Thoracic aorta (tissue), 2 donors: ENCODE measurements at regions not wholly inside any gene's neighbourhood (a gene's known extent, or its start where the extent isn't known, plus 50 kb on each side); places are given as distances from the start of the nearest gene placed in this dataset.

Experiments used
- ATAC-seq: fragments of 150-250 bp; one replicate; pipeline ENCODE4 v1.8.0; 2017; ENCODE audit warnings: low read depth; ENCODE audit not compliant: insufficient number of reproducible peaks, low FRiP score
- DNase-seq: peaks from one replicate; pipeline ENCODE4 v3.0.0-alpha.2; 2020; ENCODE audit warnings: low spot score
- H3K27ac ChIP-seq, 2 donors: fragments of 200-600 bp; sonication (generic); 1 replicate in 1 of 2; 2 replicates in 1 of 2; pipeline ENCODE4 v1.5.1; 2016; ENCODE audit warnings: mild to moderate bottlenecking in 2 of 2, moderate library complexity in 2 of 2
- H3K27me3 ChIP-seq: fragments of 200-600 bp; sonication (generic); replicated peaks from 2 replicates; pipeline ENCODE4 v1.6.0; 2016; ENCODE audit warnings: mild to moderate bottlenecking; ENCODE audit not compliant: insufficient read depth
- H3K36me3 ChIP-seq: fragments of 200-600 bp; sonication (generic); one replicate; pipeline ENCODE4 v1.5.1; 2016
- H3K4me1 ChIP-seq, 2 donors: fragments of 200-600 bp; sonication (generic); 1 replicate in 1 of 2; 2 replicates in 1 of 2; pipeline versions ENCODE4 v1.5.1 to v1.6.0; 2016; ENCODE audit warnings: low read depth in 2 of 2, mild to moderate bottlenecking in 1 of 2; ENCODE audit not compliant: control insufficient read depth in 1 of 2
- H3K4me3 ChIP-seq: fragments of 200-600 bp; sonication (generic); 2 replicates; pipeline ENCODE4 v1.5.1; 2016; ENCODE audit warnings: mild to moderate bottlenecking
- H3K9me3 ChIP-seq: fragments of 200-600 bp; sonication (generic); 2 replicates; pipeline ENCODE4 v1.5.1; 2016
- CTCF ChIP-seq: fragments of 200-600 bp; sonication (generic); IDR thresholded peaks from one replicate; pipeline ENCODE4 v1.5.1; 2019; ENCODE audit warnings: antibody characterized with exemption

- ATAC-seq: no peak
These were observed 1356.7 kb upstream of the NXPH2 start for GRCh38 chr2:140136861-140137260.

GRCh38 chr2:140136366-140136765 is 1356.2 kb upstream of the NXPH2 start:
- Histone ChIP-seq H3K27ac (no peak overlapping the region), H3K27me3 (no peaks in the 10 kb centered on the region), H3K4me3 (no peak overlapping the region), H3K9me3 (no peaks in the 10 kb centered on the region), H3K4me1 (no peaks in the 10 kb centered on the region), H3K36me3 (no peaks in the 10 kb centered on the region)
- TF ChIP-seq CTCF: no peak
- ATAC-seq (no peak), DNase-seq (no peak)

More at GRCh38 chr2:140136861-140137260, 1356.7 kb upstream of the NXPH2 start:
- no peaks in the 10 kb centered on the region for H3K9me3 ChIP-seq
- H3K36me3 ChIP-seq: no peaks in the 10 kb centered on the region
- H3K27me3 ChIP-seq: no peaks in the 10 kb centered on the region
- TF ChIP-seq CTCF: no peak
- no peak for DNase-seq
- no peak overlapping the region for H3K4me3 ChIP-seq
- H3K4me1 ChIP-seq: no peaks in the 10 kb centered on the region
- H3K27ac ChIP-seq: no peak overlapping the region

GRCh38 chr2:140128909-140129308 is 1348.7 kb upstream of the NXPH2 start:
- DNase-seq: no peak
- H3K27ac ChIP-seq: no peak overlapping the region
- no peaks in the 10 kb centered on the region for H3K36me3 ChIP-seq
- H3K4me1 ChIP-seq: no peaks in the 10 kb centered on the region
- H3K27me3 ChIP-seq: no peaks in the 10 kb centered on the region
- no peak overlapping the region for H3K4me3 ChIP-seq
- no peak for TF ChIP-seq CTCF
- H3K9me3 ChIP-seq: no peaks in the 10 kb centered on the region
- ATAC-seq: no peak

GRCh38 chr2:140122001-140122400 is 1341.8 kb upstream of the NXPH2 start:
- no peak for TF ChIP-seq CTCF
- no peaks in the 10 kb centered on the region for H3K36me3 ChIP-seq
- H3K4me1 ChIP-seq: no peaks in the 10 kb centered on the region
- no peak overlapping the region for H3K27ac ChIP-seq
- H3K27me3 ChIP-seq: no peaks in the 10 kb centered on the region
- no peaks in the 10 kb centered on the region for H3K9me3 ChIP-seq
- ATAC-seq (no peak), DNase-seq (no peak)
- no peak overlapping the region for H3K4me3 ChIP-seq

GRCh38 chr2:140117386-140117785 is 1337.2 kb upstream of the NXPH2 start:
- H3K36me3 ChIP-seq: no peaks in the 10 kb centered on the region
- H3K4me3 ChIP-seq: no peak overlapping the region
- no peak for ATAC-seq

More at GRCh38 chr2:140117386-140117785, 1337.2 kb upstream of the NXPH2 start:
- no peak for DNase-seq
- no peaks in the 10 kb centered on the region for H3K9me3 ChIP-seq
- no peaks in the 10 kb centered on the region for H3K27me3 ChIP-seq
- no peak for TF ChIP-seq CTCF
- no peaks in the 10 kb centered on the region for H3K4me1 ChIP-seq
- no peak overlapping the region for H3K27ac ChIP-seq
